MCF 10A (cell line): ENCODE measurements at regions not wholly inside any gene's neighbourhood (a gene's known extent, or its start where the extent isn't known, plus 50 kb on each side); places are given as distances from the start of the nearest gene placed in this dataset.

ENCODE experiments used
- BruUV-seq: library from RNA; stranded (reverse); fragments of 400-500 nt; replicated peaks from 2 replicates; lab custom pipeline; 2021; lab: Mats Ljungman, UMichigan
- CTCF ChIA-PET: fragments of 300-600 bp; sonication (Branson Sonifier 250); formaldehyde crosslinking; extraction: SDS; loops from one replicate; lab custom pipeline; 2021; ENCODE audit warnings: antibody characterized with exemption, inconsistent platforms; lab: Yijun Ruan, JAX
- POLR2A ChIA-PET: fragments of 300-600, 350-650 bp; sonication (Branson Sonifier 250); formaldehyde crosslinking; extraction: SDS; loops from one replicate; lab custom pipeline; 2020; ENCODE audit warnings: antibody characterized with exemption, inconsistent platforms; lab: Yijun Ruan, JAX
- DNase-seq: peaks from one replicate; pipeline ENCODE4 v3.0.0-alpha.2; 2018; ENCODE audit not compliant: unreplicated experiment
- H3K27ac Mint-ChIP-seq: one replicate; pipeline ENCODE4 v1.8.0; 2022; ENCODE audit warnings: mild to moderate bottlenecking, low read depth, mixed read lengths; ENCODE audit not compliant: unreplicated experiment
- H3K27me3 Mint-ChIP-seq: one replicate; pipeline ENCODE4 v1.8.0; 2022; ENCODE audit warnings: mixed read lengths; ENCODE audit not compliant: insufficient read depth, unreplicated experiment
- H3K36me3 Mint-ChIP-seq: one replicate; pipeline ENCODE4 v1.8.0; 2022; ENCODE audit warnings: mild to moderate bottlenecking, moderate library complexity, mixed read lengths; ENCODE audit not compliant: insufficient read depth, unreplicated experiment
- H3K4me1 Mint-ChIP-seq: one replicate; pipeline ENCODE4 v1.8.0; 2022; ENCODE audit warnings: mixed read lengths; ENCODE audit not compliant: insufficient read depth, unreplicated experiment
- H3K4me3 Mint-ChIP-seq: one replicate; pipeline ENCODE4 v1.8.0; 2022; ENCODE audit warnings: mild to moderate bottlenecking, moderate library complexity, mixed read lengths; ENCODE audit not compliant: unreplicated experiment
- H3K9me3 Mint-ChIP-seq: one replicate; pipeline ENCODE4 v1.8.0; 2022; ENCODE audit warnings: mixed read lengths; ENCODE audit not compliant: unreplicated experiment
- CTCF ChIP-seq: fragments of 200-600 bp; IDR thresholded peaks from one replicate; pipeline ENCODE4 v1.8.0; 2022; ENCODE audit warnings: antibody characterized with exemption, mild to moderate bottlenecking; ENCODE audit not compliant: unreplicated experiment
- intact Hi-C: fragments of 100-400 bp; cut with micrococcal nuclease; formaldehyde crosslinking; loops from 2 replicates; pipeline ENCODE4 v1.14.1; 2022

GRCh38 chr2:120944575-120944974, 208.9 kb downstream of the GLI2 start:
- ChIA-PET POLR2A (interaction anchor here (1.0 kb wide), 1 partner anchor 9 kb away, joined by 3 read pairs; no protein-coding TSS in a partner anchor), CTCF (interaction anchor here (0.6 kb wide), 1 partner anchor 405 kb away, joined by 3 read pairs; no protein-coding TSS in a partner anchor)
- Mint-ChIP-seq H3K9me3 (no peaks in the 10 kb centered on the region), H3K36me3 (no peaks in the 10 kb centered on the region), H3K4me3 (no peak overlapping the region), H3K4me1 (peaks cover 16% of the 10 kb centered on the region), H3K27ac (no peak overlapping the region), H3K27me3 (no peaks in the 10 kb centered on the region)
- DNase-seq = no peak
- intact Hi-C loops = no loop called here
- no TSS peak for BruUV-seq
- TF ChIP-seq CTCF = no peak

GRCh38 chr2:120945091-120945490, 209.4 kb downstream of the GLI2 start:
- TF ChIP-seq CTCF = no peak
- intact Hi-C loops = loop anchor here (5.0 kb wide), 1 partner anchor 208 kb away; the partner anchor contains the start of gene GLI2
- no peak overlapping the region for H3K27ac Mint-ChIP-seq
- H3K27me3 Mint-ChIP-seq = no peaks in the 10 kb centered on the region
- ChIA-PET CTCF (interaction anchor here (1.0 kb wide), 1 partner anchor 9 kb away, joined by 3 read pairs; no protein-coding TSS in a partner anchor), POLR2A (no interaction called here)
- no peaks in the 10 kb centered on the region for H3K9me3 Mint-ChIP-seq
- H3K36me3 Mint-ChIP-seq = no peaks in the 10 kb centered on the region
- peaks cover 11% of the 10 kb centered on the region for H3K4me1 Mint-ChIP-seq
- no peak overlapping the region for H3K4me3 Mint-ChIP-seq
- BruUV-seq = no TSS peak
- DNase-seq = no peak

DNA sequence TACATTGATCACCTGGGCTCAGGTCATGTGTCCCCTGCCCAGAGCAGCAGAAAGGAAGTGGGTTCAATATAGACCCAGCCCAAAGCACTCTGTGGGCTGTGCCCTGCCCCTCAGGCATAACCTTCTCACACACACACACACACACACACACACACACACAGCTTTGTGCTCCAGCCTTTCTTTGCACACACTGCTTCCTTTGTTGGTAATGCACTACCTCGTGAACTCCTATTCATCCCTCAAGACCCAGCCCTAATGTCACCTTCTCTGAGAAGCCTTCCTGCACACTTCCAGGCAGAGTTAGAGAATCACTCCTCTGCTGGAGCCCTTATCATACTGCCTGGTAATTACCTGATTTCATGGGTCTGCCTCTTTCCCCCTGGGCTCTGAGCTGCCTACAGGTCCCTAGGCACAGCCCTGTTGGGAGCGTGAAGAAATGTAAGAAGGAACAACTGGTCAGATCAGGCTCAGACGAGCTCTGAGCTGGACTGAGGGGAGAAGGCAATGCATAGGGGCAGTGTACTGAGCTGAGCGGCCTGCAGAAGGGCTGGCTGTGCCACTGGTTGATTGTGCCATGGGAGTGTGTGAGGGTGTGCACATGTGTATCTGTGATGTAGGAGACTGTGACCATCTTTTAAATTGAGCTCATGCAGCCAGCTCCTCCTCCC, 210.3 kb downstream of the GLI2 start:
- no peak for TF ChIP-seq CTCF
- no peak for DNase-seq
- no peaks in the 10 kb centered on the region for H3K27me3 Mint-ChIP-seq
- ChIA-PET CTCF (interaction anchor here (1.0 kb wide), 1 partner anchor 8 kb away, joined by 3 read pairs; no protein-coding TSS in a partner anchor), POLR2A (interaction anchor here (0.7 kb wide), 1 partner anchor 53 kb away, joined by 3 read pairs; no protein-coding TSS in a partner anchor)
- intact Hi-C loops = loop anchor here (5.0 kb wide), 1 partner anchor 209 kb away; the partner anchor contains the start of gene GLI2
- no peaks in the 10 kb centered on the region for H3K9me3 Mint-ChIP-seq
- no peak overlapping the region for H3K27ac Mint-ChIP-seq
- no peak overlapping the region for H3K4me3 Mint-ChIP-seq
- H3K36me3 Mint-ChIP-seq = no peaks in the 10 kb centered on the region
- no TSS peak for BruUV-seq
- H3K4me1 Mint-ChIP-seq = peaks cover 6% of the 10 kb centered on the region

DNA sequence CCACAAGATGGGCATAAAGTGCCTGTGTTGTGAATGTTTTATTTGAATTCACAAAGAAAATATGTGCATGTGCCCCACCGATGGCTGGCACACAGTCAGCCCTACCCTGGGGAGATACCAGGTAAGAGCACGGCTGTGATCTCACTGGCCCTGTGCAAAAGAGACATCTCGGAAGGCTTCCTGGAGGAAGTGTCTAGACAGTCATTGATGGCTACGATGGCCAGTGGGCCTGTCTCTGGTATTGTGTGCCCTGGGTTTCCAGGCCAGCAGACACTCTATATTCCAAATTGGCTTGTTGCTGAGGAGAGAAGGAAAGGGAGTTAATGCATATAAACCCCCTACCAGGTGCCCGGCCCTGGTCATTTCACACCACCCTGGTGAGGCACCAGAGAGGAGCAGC, 211.7 kb downstream of the GLI2 start:
- intact Hi-C loops = loop anchor here (5.0 kb wide), 1 partner anchor 210 kb away; the partner anchor contains the start of gene GLI2
- no TSS peak for BruUV-seq
- Mint-ChIP-seq H3K27me3 (no peaks in the 10 kb centered on the region), H3K4me3 (no peak overlapping the region), H3K27ac (no peak overlapping the region), H3K4me1 (peaks cover 6% of the 10 kb centered on the region), H3K36me3 (no peaks in the 10 kb centered on the region), H3K9me3 (no peaks in the 10 kb centered on the region)
- ChIA-PET CTCF (interaction anchor here (1.8 kb wide), 1 partner anchor 11 kb away, joined by 5 read pairs; no protein-coding TSS in a partner anchor), POLR2A (no interaction called here)
- DNase-seq = no peak
- TF ChIP-seq CTCF = no peak
